Thoracic aorta (tissue), 2 donors: ENCODE measurements at regions not wholly inside any gene's neighbourhood (a gene's known extent, or its start where the extent isn't known, plus 50 kb on each side); places are given as distances from the start of the nearest gene placed in this dataset.

Experiments used
- ATAC-seq: fragments of 150-250 bp; one replicate; pipeline ENCODE4 v1.8.0; 2017; ENCODE audit warnings: low read depth; ENCODE audit not compliant: insufficient number of reproducible peaks, low FRiP score
- DNase-seq: peaks from one replicate; pipeline ENCODE4 v3.0.0-alpha.2; 2020; ENCODE audit warnings: low spot score
- H3K27ac ChIP-seq, 2 donors: fragments of 200-600 bp; sonication (generic); 1 replicate in 1 of 2; 2 replicates in 1 of 2; pipeline ENCODE4 v1.5.1; 2016; ENCODE audit warnings: mild to moderate bottlenecking in 2 of 2, moderate library complexity in 2 of 2
- H3K27me3 ChIP-seq: fragments of 200-600 bp; sonication (generic); replicated peaks from 2 replicates; pipeline ENCODE4 v1.6.0; 2016; ENCODE audit warnings: mild to moderate bottlenecking; ENCODE audit not compliant: insufficient read depth
- H3K36me3 ChIP-seq: fragments of 200-600 bp; sonication (generic); one replicate; pipeline ENCODE4 v1.5.1; 2016
- H3K4me1 ChIP-seq, 2 donors: fragments of 200-600 bp; sonication (generic); 1 replicate in 1 of 2; 2 replicates in 1 of 2; pipeline versions ENCODE4 v1.5.1 to v1.6.0; 2016; ENCODE audit warnings: low read depth in 2 of 2, mild to moderate bottlenecking in 1 of 2; ENCODE audit not compliant: control insufficient read depth in 1 of 2
- H3K4me3 ChIP-seq: fragments of 200-600 bp; sonication (generic); 2 replicates; pipeline ENCODE4 v1.5.1; 2016; ENCODE audit warnings: mild to moderate bottlenecking
- H3K9me3 ChIP-seq: fragments of 200-600 bp; sonication (generic); 2 replicates; pipeline ENCODE4 v1.5.1; 2016
- CTCF ChIP-seq: fragments of 200-600 bp; sonication (generic); IDR thresholded peaks from one replicate; pipeline ENCODE4 v1.5.1; 2019; ENCODE audit warnings: antibody characterized with exemption

DNA sequence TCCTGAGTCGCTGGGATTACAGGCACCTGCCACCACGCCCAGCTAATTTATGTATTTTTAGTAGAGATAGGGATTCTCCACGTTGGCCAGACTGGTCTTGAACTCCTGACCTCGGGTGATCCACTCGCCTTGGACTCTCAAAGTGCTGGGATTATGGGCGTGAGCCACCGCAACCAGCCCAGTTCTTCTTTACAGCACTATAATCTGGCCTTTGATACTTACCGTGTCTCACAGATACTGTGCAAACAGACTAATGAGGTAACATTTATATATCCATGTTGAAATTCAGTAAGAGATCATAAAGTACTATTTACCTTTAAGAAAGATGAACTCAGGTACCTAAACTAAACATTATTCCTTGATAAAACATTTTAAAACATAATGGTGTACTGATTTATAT, 121.8 kb upstream of the PRR20A start:
- no peak overlapping the region for H3K4me3 ChIP-seq
- H3K27me3 ChIP-seq, result no peaks in the 10 kb centered on the region
- no peak for ATAC-seq
- H3K9me3 ChIP-seq, result peaks cover 3% of the 10 kb centered on the region
- DNase-seq, result no peak
- no peaks in the 10 kb centered on the region for H3K36me3 ChIP-seq
- H3K27ac ChIP-seq, result no peak overlapping the region
- no peak for TF ChIP-seq CTCF
- no peaks in the 10 kb centered on the region for H3K4me1 ChIP-seq

DNA sequence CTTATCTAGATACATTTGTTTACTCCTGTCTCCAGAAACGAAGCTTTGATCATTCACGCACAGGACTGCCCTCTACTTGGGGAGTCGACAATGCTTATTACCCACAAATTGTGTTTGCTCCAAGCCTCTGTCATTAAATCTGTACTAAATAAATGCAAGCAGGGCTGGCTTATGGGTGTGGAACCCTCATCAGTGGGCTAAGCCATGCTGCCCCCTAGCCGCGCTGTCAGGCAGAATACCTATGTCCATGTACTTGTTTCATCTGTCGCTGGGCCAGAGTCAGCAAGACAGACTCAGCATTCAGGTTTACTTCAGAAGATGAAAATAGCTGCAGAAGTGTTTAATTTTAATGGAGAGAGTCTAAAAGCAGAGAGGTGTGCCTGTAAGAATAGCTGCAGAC, 110.0 kb upstream of the PRR20A start:
- no peak for ATAC-seq
- H3K4me3 ChIP-seq, result no peak overlapping the region
- TF ChIP-seq CTCF, result no peak
- no peaks in the 10 kb centered on the region for H3K36me3 ChIP-seq
- H3K27ac ChIP-seq, result no peak overlapping the region
- no peak for DNase-seq
- H3K9me3 ChIP-seq, result peaks cover under 1% of the 10 kb centered on the region
- no peaks in the 10 kb centered on the region for H3K4me1 ChIP-seq
- H3K27me3 ChIP-seq, result no peaks in the 10 kb centered on the region

DNA sequence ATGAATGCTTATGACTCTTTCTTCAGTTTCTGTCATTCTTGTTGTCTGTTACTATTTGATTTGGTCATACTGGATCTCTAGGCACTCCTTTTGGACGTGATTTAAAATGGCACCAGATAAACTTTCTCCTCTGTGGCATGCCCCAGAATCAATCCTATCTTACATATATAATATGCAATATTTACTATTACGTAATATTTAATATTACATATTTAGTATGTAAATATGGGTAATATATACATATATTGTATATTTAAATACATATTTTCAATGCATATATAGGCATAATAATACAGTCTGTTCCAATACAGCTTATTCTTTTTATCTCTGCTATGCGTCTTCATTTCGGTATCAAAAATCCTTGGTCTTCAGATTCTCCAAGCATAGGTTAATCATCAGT, 104.4 kb upstream of the PRR20A start:
- no peak overlapping the region for H3K27ac ChIP-seq
- no peaks in the 10 kb centered on the region for H3K36me3 ChIP-seq
- H3K4me3 ChIP-seq, result no peak overlapping the region
- no peaks in the 10 kb centered on the region for H3K4me1 ChIP-seq
- no peaks in the 10 kb centered on the region for H3K27me3 ChIP-seq
- no peak for TF ChIP-seq CTCF
- no peak for DNase-seq
- ATAC-seq, result no peak
- H3K9me3 ChIP-seq, result peaks cover 3% of the 10 kb centered on the region

DNA sequence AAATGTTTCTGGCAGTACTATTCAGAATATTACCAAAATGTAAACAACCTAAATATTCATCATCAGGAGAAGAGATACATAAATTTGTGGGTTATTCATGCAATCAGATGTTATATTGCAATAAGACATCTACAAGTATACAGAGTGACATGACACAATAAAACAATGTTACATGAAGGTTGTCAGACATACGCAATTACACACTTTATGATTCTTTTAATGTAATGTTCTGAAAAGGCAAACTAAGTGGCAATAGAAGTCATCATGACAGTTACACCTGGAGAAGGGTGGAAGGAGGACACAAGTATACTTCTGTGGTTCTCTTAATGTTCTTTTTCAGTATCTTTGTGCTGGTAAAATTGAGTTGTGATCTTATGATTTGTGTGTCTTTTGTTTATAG, 95.8 kb upstream of the PRR20A start:
- Histone ChIP-seq H3K36me3 (no peaks in the 10 kb centered on the region), H3K27ac (no peak overlapping the region), H3K4me3 (no peak overlapping the region), H3K9me3 (no peaks in the 10 kb centered on the region), H3K27me3 (no peaks in the 10 kb centered on the region), H3K4me1 (no peaks in the 10 kb centered on the region)
- ATAC-seq (no peak), DNase-seq (no peak)
- no peak for TF ChIP-seq CTCF

- peaks cover 5% of the 10 kb centered on the region for H3K9me3 ChIP-seq
- DNase-seq (no peak), ATAC-seq (no peak)
- TF ChIP-seq CTCF, result no peak
- H3K36me3 ChIP-seq, result no peaks in the 10 kb centered on the region
- no peak overlapping the region for H3K27ac ChIP-seq
- no peaks in the 10 kb centered on the region for H3K4me1 ChIP-seq
- no peak overlapping the region for H3K4me3 ChIP-seq
- no peaks in the 10 kb centered on the region for H3K27me3 ChIP-seq
Measured at GRCh38 chr13:57045826-57046546, 94.7 kb upstream of the PRR20A start.
